PC-9 (cell line): ENCODE measurements at regions not wholly inside any gene's neighbourhood (a gene's known extent, or its start where the extent isn't known, plus 50 kb on each side); places are given as distances from the start of the nearest gene placed in this dataset.

Source experiments
- BruUV-seq: library from RNA; stranded (reverse); fragments of 400-500 nt; replicated peaks from 2 replicates; lab custom pipeline; 2021; lab: Mats Ljungman, UMichigan
- CTCF ChIA-PET: fragments of 300-600 bp; sonication (Branson Sonifier 250); formaldehyde crosslinking; loops from one replicate; lab custom pipeline; 2022; ENCODE audit warnings: antibody characterized with exemption; lab: Charles Lee
- POLR2A ChIA-PET: fragments of 300-600 bp; sonication (Branson Sonifier 250); formaldehyde crosslinking; loops from one replicate; lab custom pipeline; 2022; ENCODE audit warnings: antibody characterized with exemption; ENCODE audit not compliant: unreplicated experiment; lab: Charles Lee
- DNase-seq, 2 experiments: peaks; one replicate each; pipeline versions ENCODE4 v3.0.0 to v3.0.0-alpha.2; 2015 to 2022; ENCODE audit warnings: mixed read lengths in 1 of 2
- H2AFZ ChIP-seq: fragments of 200-600 bp; sonication (generic); 2 replicates; pipeline ENCODE4 v1.8.1; 2017; ENCODE audit warnings: antibody characterized with exemption
- H3F3A ChIP-seq: fragments of 200-600 bp; sonication (generic); 2 replicates; pipeline ENCODE4 v1.8.1; 2017; ENCODE audit warnings: antibody characterized with exemption, mild to moderate bottlenecking, low read depth; ENCODE audit not compliant: insufficient read depth
- H3K27ac ChIP-seq: fragments of 200-600 bp; sonication (generic); 2 replicates; pipeline ENCODE4 v1.6.1; 2016; ENCODE audit warnings: mixed run types
- H3K27me3 ChIP-seq: fragments of 200-600 bp; sonication (generic); 2 replicates; pipeline ENCODE4 v1.6.1; 2016; ENCODE audit warnings: low read depth, mixed run types; ENCODE audit not compliant: insufficient read depth
- H3K36me3 ChIP-seq: fragments of 200-600 bp; sonication (generic); 2 replicates; pipeline ENCODE4 v1.6.1; 2016; ENCODE audit warnings: low read depth, mixed run types
- H3K4me1 ChIP-seq: fragments of 200-600 bp; sonication (generic); replicated peaks from 2 replicates; pipeline ENCODE4 v1.6.1; 2016; ENCODE audit warnings: mixed run types; ENCODE audit not compliant: insufficient read depth
- H3K4me2 ChIP-seq: fragments of 200-600 bp; sonication (generic); 2 replicates; pipeline ENCODE4 v1.6.1; 2017; ENCODE audit warnings: mixed run types
- H3K4me3 ChIP-seq: fragments of 200-600 bp; sonication (generic); 2 replicates; pipeline ENCODE4 v1.6.1; 2016; ENCODE audit warnings: mixed run types
- H3K79me2 ChIP-seq: fragments of 200-600 bp; sonication (generic); 2 replicates; pipeline ENCODE4 v1.6.1; 2017; ENCODE audit warnings: low read depth, mixed run types
- H3K9me2 ChIP-seq: fragments of 200-600 bp; sonication (generic); 2 replicates; pipeline ENCODE4 v1.8.1; 2017; ENCODE audit warnings: mild to moderate bottlenecking; ENCODE audit not compliant: insufficient read depth
- H3K9me3 ChIP-seq: fragments of 200-600 bp; sonication (generic); 2 replicates; pipeline ENCODE4 v1.8.1; 2016; ENCODE audit warnings: low read depth; ENCODE audit not compliant: insufficient read depth
- H4K20me1 ChIP-seq: fragments of 200-600 bp; sonication (generic); 2 replicates; pipeline ENCODE4 v1.8.1; 2017; ENCODE audit not compliant: insufficient read depth
- CTCF ChIP-seq: fragments of 200-600 bp; sonication (generic); conservative IDR thresholded peaks from 2 replicates; pipeline ENCODE4 v1.6.1; 2017; ENCODE audit warnings: mixed run types, antibody characterized with exemption, mild to moderate bottlenecking, moderate library complexity
- EZH2 ChIP-seq: fragments of 200-600 bp; sonication (generic); IDR thresholded peaks from 2 replicates; pipeline ENCODE4 v1.8.0; 2017; ENCODE audit warnings: antibody characterized with exemption, low read depth
- intact Hi-C: fragments of 100-400 bp; cut with micrococcal nuclease; formaldehyde crosslinking; loops from one replicate; pipeline ENCODE4 v1.10.0; 2022; ENCODE audit not compliant: unreplicated experiment

DNA sequence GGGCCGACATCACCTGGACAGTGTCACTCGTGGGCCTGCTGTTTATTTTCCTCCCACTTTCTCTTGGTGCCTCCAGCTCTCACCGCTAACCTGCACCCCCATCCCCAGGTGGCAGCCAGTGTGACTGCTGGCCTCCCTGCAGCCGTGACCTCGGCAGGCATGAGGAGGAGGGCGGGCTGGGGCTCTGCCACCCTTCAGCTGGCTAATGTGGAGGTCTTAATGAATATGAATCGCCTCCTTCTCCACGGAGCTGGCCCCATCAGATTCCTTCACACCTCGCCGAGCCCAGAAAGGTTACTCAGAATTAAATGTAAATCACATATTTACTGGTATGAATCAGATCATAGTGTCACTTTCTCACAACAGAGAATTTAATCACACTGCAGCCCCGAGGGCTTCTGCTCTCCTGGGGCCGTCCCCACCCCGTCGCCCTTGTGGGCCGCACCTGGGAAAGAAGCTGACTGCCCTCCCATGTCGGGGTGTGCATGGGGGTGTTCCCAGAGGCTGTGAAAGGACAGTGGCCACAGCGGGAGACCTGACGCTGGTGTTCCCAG, 171.1 kb upstream of the TLE3 start:
- Histone ChIP-seq H3K79me2 (no peaks in the 10 kb centered on the region), H3K27me3 (no peaks in the 10 kb centered on the region), H3F3A (peaks cover 50% of the 10 kb centered on the region), H3K27ac (peak overlapping the region; percentile 66), H2AFZ (no peak overlapping the region), H3K4me1 (peaks cover 74% of the 10 kb centered on the region), H3K9me2 (no peaks in the 10 kb centered on the region), H4K20me1 (no peaks in the 10 kb centered on the region), H3K36me3 (no peaks in the 10 kb centered on the region), H3K4me2 (peak overlapping the region; percentile 53), H3K9me3 (no peaks in the 10 kb centered on the region), H3K4me3 (no peak overlapping the region)
- peak; percentile 84 to 90 for DNase-seq
- intact Hi-C loops, result loop anchor here (1.0 kb wide), 2 partner anchors 195 to 224 kb away; no protein-coding TSS in a partner anchor
- ChIA-PET POLR2A (interaction anchor here (0.7 kb wide), 1 partner anchor 21 kb away, joined by 8 read pairs; no protein-coding TSS in a partner anchor), CTCF (interaction anchor here (1.3 kb wide), 1 partner anchor 240 kb away, joined by 4 read pairs; no protein-coding TSS in a partner anchor)
- TF ChIP-seq EZH2 (no peak), CTCF (no peak)
- BruUV-seq, result no TSS peak

DNA sequence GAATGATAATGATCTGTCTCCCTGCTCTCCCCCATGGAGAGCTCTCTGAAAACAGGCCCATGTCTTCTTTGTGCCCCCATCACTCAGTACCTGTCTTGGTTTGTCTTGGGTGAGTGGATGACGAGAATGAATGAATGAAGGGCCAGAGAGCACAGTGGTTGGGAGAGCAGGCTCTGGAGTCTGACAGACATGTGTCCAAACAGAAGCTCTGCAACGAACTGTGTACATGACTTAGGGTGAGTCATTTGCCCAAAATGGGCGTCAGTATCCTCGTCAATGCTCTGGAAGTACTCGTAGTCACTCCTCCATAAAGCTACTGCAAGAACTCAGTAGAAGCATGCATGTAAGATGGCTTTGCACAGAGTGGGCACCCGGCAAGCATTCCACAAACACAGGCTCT, 170.2 kb upstream of the TLE3 start:
- peak in 1 of 2 experiments; percentile 67 for DNase-seq
- BruUV-seq, result no TSS peak
- Histone ChIP-seq H3K27me3 (no peaks in the 10 kb centered on the region), H3K27ac (peak overlapping the region; percentile 66), H3K9me2 (no peaks in the 10 kb centered on the region), H2AFZ (no peak overlapping the region), H3K79me2 (no peaks in the 10 kb centered on the region), H3K9me3 (no peaks in the 10 kb centered on the region), H3K4me3 (no peak overlapping the region), H3K4me2 (peak overlapping the region; percentile 53), H3K36me3 (no peaks in the 10 kb centered on the region), H4K20me1 (no peaks in the 10 kb centered on the region), H3F3A (peaks cover 50% of the 10 kb centered on the region), H3K4me1 (peaks cover 74% of the 10 kb centered on the region)
- ChIA-PET CTCF (no interaction called here), POLR2A (no interaction called here)
- TF ChIP-seq EZH2, result no peak
- no peak for TF ChIP-seq CTCF
- intact Hi-C loops, result no loop called here

DNA sequence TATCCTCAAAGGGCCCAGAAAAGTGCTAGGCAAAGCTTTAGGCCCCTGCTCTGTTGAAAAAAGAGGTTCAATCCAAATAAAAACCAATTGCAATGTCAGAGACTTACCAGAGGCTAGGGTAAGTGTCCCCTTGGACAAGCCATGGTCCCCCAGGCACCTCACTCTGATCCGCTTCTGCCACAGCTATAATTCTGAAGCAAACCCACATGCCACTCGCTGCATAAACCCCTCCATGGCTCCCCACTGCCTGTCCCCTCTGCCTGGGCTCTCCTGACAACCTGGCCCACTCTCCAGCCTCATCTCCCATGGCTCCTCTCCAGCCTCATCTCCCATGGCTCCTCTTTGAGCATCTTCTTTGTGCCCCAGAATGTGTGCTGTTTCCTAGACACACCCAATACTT, 169.6 kb upstream of the TLE3 start:
- no peaks in the 10 kb centered on the region for H3K79me2 ChIP-seq
- no peak overlapping the region for H3K4me3 ChIP-seq
- peaks cover 50% of the 10 kb centered on the region for H3F3A ChIP-seq
- no peaks in the 10 kb centered on the region for H4K20me1 ChIP-seq
- H3K4me2 ChIP-seq, result peak overlapping the region; percentile 53
- DNase-seq, result no peak
- H3K27me3 ChIP-seq, result no peaks in the 10 kb centered on the region
- no peak for TF ChIP-seq CTCF
- intact Hi-C loops, result no loop called here
- no peaks in the 10 kb centered on the region for H3K36me3 ChIP-seq
- H2AFZ ChIP-seq, result no peak overlapping the region
- peak overlapping the region; percentile 66 for H3K27ac ChIP-seq
- CTCF ChIA-PET, result no interaction called here
- no TSS peak for BruUV-seq
- H3K9me3 ChIP-seq, result no peaks in the 10 kb centered on the region
- no peaks in the 10 kb centered on the region for H3K9me2 ChIP-seq
- POLR2A ChIA-PET, result no interaction called here
- peaks cover 74% of the 10 kb centered on the region for H3K4me1 ChIP-seq
